ENCODE measurements at regions not wholly inside any gene's neighbourhood (a gene's known extent, or its start where the extent isn't known, plus 50 kb on each side); places are given as distances from the start of the nearest gene placed in this dataset.

GRCh38 chr18:40407909-40408308 is 1547.1 kb upstream of the PIK3C3 start:
- TF ChIP-seq, protein P1, sequence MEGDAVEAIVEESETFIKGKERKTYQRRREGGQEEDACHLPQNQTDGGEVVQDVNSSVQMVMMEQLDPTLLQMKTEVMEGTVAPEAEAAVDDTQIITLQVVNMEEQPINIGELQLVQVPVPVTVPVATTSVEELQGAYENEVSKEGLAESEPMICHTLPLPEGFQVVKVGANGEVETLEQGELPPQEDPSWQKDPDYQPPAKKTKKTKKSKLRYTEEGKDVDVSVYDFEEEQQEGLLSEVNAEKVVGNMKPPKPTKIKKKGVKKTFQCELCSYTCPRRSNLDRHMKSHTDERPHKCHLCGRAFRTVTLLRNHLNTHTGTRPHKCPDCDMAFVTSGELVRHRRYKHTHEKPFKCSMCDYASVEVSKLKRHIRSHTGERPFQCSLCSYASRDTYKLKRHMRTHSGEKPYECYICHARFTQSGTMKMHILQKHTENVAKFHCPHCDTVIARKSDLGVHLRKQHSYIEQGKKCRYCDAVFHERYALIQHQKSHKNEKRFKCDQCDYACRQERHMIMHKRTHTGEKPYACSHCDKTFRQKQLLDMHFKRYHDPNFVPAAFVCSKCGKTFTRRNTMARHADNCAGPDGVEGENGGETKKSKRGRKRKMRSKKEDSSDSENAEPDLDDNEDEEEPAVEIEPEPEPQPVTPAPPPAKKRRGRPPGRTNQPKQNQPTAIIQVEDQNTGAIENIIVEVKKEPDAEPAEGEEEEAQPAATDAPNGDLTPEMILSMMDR (IDR thresholded peaks at IDR 0.05), result no peak
- TF ChIP-seq POLR2A (IDR thresholded peaks at IDR 0.05) (no peak), EP300 (IDR thresholded peaks at IDR 0.05) (no peak)
